ENCODE measurements at regions not wholly inside any gene's neighbourhood (a gene's known extent, or its start where the extent isn't known, plus 50 kb on each side); places are given as distances from the start of the nearest gene placed in this dataset.

GRCh38 chr5:165457859-165458481 lies 1952.6 kb downstream of the MAT2B start:
- TF ChIP-seq TAF1 (conservative IDR thresholded peaks at IDR 0.05): no peak
- TF ChIP-seq CTCF (IDR thresholded peaks at IDR 0.05; ENCODE audit: low read depth, low read length, missing input control): peak; percentile 41
- peak; percentile 63 to 70 for TF ChIP-seq RAD21 (IDR thresholded peaks at IDR 0.05)
- no peak for TF ChIP-seq YY1 (IDR thresholded peaks at IDR 0.05)
- no peak for TF ChIP-seq JUND (IDR thresholded peaks at IDR 0.05)
- TF ChIP-seq REST (IDR thresholded peaks at IDR 0.05): no peak
- no peak for TF ChIP-seq SP1 (IDR thresholded peaks at IDR 0.05)
- TF ChIP-seq RXRA (IDR thresholded peaks at IDR 0.05): no peak
- TF ChIP-seq HNF4G (IDR thresholded peaks at IDR 0.05): no peak
- TF ChIP-seq MAX (IDR thresholded peaks at IDR 0.05): no peak
- TF ChIP-seq GABPA (IDR thresholded peaks at IDR 0.05 in 1 of 2, conservative IDR thresholded peaks at IDR 0.05 in 1 of 2): no peak
- TF ChIP-seq FOXA1 (IDR thresholded peaks at IDR 0.05): no peak
- TF ChIP-seq HNF4A (conservative IDR thresholded peaks at IDR 0.05): no peak
- TF ChIP-seq NR2F2 (IDR thresholded peaks at IDR 0.05): no peak

Data from liver (tissue), 3 donors.